ENCODE measurements at regions not wholly inside any gene's neighbourhood (a gene's known extent, or its start where the extent isn't known, plus 50 kb on each side); places are given as distances from the start of the nearest gene placed in this dataset.
"Not testable (repeated sequence)": the region's sequence is repeated elsewhere in the genome, so short reads cannot be mapped to it uniquely, and the experiment has no call there.

DNA sequence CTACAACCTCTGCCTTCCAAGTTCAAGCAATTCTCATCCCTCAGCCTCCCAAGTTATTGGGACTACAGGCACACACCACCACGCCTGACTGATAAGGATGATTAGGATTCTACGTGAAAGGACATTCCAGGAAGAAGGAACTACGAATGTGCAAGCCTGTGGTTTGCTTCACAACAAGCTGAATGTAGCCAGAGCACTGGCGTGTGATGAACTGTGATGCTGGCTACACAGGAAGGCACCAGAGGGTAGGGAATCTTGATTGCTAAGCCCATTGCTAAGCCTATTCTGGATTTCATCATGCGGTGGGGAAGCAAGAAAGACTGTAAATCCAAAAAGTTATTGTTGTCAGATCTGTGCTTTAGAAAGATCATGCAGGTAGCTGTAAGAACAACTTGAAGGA is 72.3 kb upstream of the SRRM3 start:
- no peak overlapping the region for H3K4me3 ChIP-seq (replicated peaks; ENCODE audit: low read depth, low read length)
- TF ChIP-seq, protein P1, sequence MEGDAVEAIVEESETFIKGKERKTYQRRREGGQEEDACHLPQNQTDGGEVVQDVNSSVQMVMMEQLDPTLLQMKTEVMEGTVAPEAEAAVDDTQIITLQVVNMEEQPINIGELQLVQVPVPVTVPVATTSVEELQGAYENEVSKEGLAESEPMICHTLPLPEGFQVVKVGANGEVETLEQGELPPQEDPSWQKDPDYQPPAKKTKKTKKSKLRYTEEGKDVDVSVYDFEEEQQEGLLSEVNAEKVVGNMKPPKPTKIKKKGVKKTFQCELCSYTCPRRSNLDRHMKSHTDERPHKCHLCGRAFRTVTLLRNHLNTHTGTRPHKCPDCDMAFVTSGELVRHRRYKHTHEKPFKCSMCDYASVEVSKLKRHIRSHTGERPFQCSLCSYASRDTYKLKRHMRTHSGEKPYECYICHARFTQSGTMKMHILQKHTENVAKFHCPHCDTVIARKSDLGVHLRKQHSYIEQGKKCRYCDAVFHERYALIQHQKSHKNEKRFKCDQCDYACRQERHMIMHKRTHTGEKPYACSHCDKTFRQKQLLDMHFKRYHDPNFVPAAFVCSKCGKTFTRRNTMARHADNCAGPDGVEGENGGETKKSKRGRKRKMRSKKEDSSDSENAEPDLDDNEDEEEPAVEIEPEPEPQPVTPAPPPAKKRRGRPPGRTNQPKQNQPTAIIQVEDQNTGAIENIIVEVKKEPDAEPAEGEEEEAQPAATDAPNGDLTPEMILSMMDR (IDR thresholded peaks at IDR 0.05; ENCODE audit: low read depth, low read length, missing control alignments): no peak
- DNase-seq (ENCODE audit: extremely low read depth, low read depth): no peak

DNA sequence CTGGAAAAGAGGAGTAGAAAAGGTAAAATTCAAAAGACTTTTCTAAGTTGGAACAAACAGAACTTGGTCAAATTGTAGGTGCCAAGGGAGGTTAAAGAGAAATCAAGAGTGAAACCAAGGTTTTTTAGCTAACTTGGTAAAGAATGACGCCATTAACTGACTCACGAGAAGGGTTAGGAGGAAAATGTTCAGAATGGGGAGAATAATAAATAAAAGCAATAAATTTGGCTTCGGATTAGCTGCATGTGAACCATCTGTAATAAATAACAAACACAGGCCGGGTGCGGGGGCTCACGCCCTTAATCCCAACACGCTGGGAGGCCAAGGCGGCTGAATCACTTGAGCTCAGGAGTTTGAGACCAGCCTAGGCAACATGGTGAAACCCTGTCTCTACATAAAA is 71.9 kb upstream of the SRRM3 start:
- DNase-seq (ENCODE audit: extremely low read depth, low read depth): no peak
- no peak overlapping the region for H3K4me3 ChIP-seq (replicated peaks; ENCODE audit: low read depth, low read length)
- TF ChIP-seq, protein P1 (IDR thresholded peaks at IDR 0.05; ENCODE audit: low read depth, low read length, missing control alignments): no peak

DNA sequence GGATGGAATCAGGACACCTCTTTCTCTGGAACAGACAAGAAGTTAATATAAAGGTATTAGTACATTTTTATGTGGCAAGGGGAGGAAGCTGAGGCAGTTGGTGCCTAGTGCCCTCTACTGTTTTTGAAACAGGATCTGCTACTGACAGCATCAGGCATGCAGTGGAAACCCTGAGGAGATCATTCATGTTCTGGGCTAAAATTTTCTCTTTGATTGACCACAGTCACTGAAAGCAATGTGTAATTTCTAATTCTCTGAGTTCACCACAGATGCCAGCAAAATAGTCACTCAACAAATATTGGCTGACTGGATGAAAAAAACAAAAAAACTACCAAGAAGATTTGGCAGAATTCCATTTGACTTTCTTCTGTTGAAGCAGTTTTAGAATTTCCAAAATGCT is 71.0 kb upstream of the SRRM3 start:
- not testable (repeated sequence) for DNase-seq (ENCODE audit: extremely low read depth, low read depth); H3K4me3 ChIP-seq (replicated peaks; ENCODE audit: low read depth, low read length)
- TF ChIP-seq, protein P1 (IDR thresholded peaks at IDR 0.05; ENCODE audit: low read depth, low read length, missing control alignments): peak; percentile 38

DNA sequence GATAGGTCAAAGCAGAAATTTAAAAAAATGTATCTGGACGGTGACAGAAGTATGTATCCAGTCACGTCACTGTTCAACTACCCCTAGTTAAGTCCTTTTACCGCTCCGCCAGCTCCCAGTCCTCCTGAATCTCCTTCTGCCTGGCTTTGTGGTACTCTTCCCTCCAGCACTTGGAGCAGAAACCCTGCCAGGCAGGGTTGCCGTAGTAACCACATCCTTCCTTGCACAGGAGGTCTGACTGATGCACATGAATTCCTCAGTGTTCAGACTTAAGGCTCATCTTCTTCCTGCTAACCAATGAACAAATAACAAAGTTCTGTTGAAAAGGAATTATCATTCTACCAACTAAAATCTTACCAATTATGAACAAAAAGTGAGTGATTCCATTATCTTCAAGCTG is 69.8 kb upstream of the SRRM3 start:
- H3K4me3 ChIP-seq (replicated peaks; ENCODE audit: low read depth, low read length); DNase-seq (ENCODE audit: extremely low read depth, low read depth): not testable (repeated sequence)

DNA sequence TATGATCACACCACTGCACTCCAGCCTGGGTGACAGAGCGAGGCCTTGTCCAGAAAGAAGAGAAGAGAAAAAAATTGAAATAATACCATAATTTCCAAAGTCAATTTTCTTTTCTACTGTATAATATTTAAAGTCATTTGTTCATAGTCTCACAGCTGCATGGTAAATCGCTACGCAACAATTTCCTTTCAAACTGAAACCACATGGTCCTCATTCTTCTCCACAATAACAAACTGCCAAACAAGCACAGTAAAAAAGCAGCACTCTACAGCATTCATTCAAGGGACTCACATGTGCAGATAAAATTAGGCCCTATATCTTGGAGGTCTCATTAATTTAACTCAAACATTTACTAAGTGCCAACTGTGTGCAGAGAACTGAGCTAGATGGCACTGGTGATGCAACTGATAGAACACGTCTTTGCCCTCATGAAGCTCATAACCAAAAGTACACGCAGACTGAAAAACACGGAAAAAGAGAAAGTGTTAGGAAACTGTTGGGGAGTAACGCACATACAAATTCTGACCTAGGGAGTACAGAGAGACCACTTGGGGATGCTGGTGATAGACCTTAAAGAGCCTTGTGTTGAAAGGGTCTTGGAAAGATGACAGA is 68.4 kb upstream of the SRRM3 start:
- DNase-seq (ENCODE audit: extremely low read depth, low read depth): no peak
- no peak overlapping the region for H3K4me3 ChIP-seq (replicated peaks; ENCODE audit: low read depth, low read length)
- TF ChIP-seq, protein P1 (IDR thresholded peaks at IDR 0.05; ENCODE audit: low read depth, low read length, missing control alignments): no peak

DNA sequence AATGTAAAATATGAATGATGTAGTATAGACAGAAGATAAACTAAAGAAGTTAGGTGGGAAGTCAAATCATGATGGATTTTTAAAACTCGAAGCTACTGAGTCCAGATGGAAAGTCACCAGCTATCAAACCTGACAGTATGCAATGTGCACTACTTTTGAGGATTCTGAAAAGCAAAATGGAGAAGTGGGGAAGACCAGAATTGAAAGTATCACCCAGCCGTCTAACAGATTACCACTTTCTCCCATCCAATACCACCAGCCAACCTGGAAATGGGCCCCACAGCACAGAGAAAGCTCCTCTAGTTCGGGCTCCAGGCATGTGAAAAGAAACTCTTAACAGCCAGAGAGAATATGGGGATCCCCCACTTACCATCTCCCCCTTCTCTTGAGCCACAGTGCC is 67.9 kb upstream of the SRRM3 start:
- TF ChIP-seq, protein P1 (IDR thresholded peaks at IDR 0.05; ENCODE audit: low read depth, low read length, missing control alignments): no peak
- DNase-seq (ENCODE audit: extremely low read depth, low read depth): no peak
- no peak overlapping the region for H3K4me3 ChIP-seq (replicated peaks; ENCODE audit: low read depth, low read length)

DNA sequence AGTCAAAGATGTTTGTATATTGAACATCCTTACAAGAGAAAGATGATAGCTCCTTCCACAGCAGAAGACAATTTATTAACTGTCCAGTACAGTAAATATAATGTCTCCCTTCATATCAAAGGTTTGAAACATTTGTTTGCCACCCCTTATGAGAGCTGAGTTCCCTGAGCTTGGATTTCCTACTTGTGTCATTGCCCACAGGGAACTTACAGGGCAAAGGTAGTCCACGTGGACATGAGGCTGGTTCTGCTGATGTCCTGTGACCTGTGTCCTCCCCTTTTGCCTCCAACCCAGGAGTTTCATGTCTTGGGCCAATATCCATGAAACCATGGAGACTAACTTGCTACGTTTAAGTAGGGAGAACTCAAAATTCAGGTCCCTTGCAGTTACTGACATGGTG is 66.4 kb upstream of the SRRM3 start:
- not testable (repeated sequence) for H3K4me3 ChIP-seq (replicated peaks; ENCODE audit: low read depth, low read length); DNase-seq (ENCODE audit: extremely low read depth, low read depth)

DNA sequence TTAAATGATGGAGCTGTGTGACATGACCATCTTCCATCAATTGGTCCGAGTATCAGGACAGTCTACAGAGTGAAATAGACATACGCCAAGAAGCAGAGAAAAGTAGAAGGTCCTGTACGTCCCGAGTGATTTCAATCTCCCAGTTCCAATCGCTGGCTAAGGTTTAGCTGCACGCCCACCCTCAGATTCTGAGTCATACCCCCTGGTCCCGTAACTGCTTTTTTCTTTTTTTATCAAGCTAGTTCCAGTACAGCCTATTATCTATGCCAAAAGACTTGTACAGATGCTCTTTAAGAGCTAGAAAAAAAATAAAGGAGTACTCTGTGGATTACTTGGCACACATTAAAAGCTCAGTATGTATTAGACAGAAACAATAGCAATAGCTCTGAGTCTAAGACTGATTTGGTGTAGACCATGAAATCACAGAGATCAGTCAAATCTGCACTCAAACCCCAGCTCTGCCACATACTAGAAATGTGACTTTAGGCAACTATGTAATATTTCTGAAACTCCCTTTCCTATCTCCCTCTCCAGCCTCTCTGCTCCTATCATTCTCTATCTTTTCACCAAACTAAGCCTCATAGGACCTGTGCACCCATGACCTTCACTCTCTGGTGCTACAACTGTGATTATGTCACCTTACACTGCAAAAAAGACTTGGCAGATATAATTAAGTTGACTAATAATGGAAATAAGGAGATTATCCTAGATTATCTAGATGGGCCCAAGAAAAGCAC is 63.0 kb upstream of the SRRM3 start:
- not testable (repeated sequence) for H3K4me3 ChIP-seq (replicated peaks; ENCODE audit: low read depth, low read length); DNase-seq (ENCODE audit: extremely low read depth, low read depth)

All from HFF-Myc (cell line).